ENCODE measurements at regions not wholly inside any gene's neighbourhood (a gene's known extent, or its start where the extent isn't known, plus 50 kb on each side); places are given as distances from the start of the nearest gene placed in this dataset.

- TF ChIP-seq CTCF (IDR thresholded peaks at IDR 0.05) = no peak
- TF ChIP-seq EZH2 (IDR thresholded peaks at IDR 0.05; ENCODE audit: borderline replicate concordance, insufficient read depth, low read depth, low read length, poor library complexity, severe bottlenecking) = no peak
Measured at GRCh38 chr12:126469211-126469610, 1404.0 kb downstream of the AACS start.

Measured in B cell (primary cell).